Hepatocyte (in vitro differentiated cells): ENCODE measurements at regions not wholly inside any gene's neighbourhood (a gene's known extent, or its start where the extent isn't known, plus 50 kb on each side); places are given as distances from the start of the nearest gene placed in this dataset.
"Not testable (repeated sequence)": the region's sequence is repeated elsewhere in the genome, so short reads cannot be mapped to it uniquely, and the experiment has no call there.

Experiments
- DNase-seq: peaks from one replicate; pipeline ENCODE4 v3.0.0-alpha.2; 2016; ENCODE audit warnings: low spot score
- H2AFZ ChIP-seq: fragments of 200-600 bp; sonication (generic); 2 replicates; pipeline ENCODE4 v1.6.0; 2016; ENCODE audit warnings: antibody characterized with exemption, mild to moderate bottlenecking
- H3K27ac ChIP-seq: fragments of 200-600 bp; sonication (generic); 2 replicates; pipeline ENCODE4 v1.5.1; 2016; ENCODE audit warnings: mild to moderate bottlenecking
- H3K27me3 ChIP-seq: fragments of 200-600 bp; sonication (generic); 2 replicates; pipeline ENCODE4 v1.6.1; 2016
- H3K36me3 ChIP-seq: fragments of 200-600 bp; sonication (generic); replicated peaks from 2 replicates; pipeline ENCODE4 v1.5.1; 2016; ENCODE audit warnings: low read depth; ENCODE audit not compliant: insufficient read depth
- H3K4me1 ChIP-seq: fragments of 200-600 bp; sonication (generic); 2 replicates; pipeline ENCODE4 v1.5.1; 2016; ENCODE audit warnings: mild to moderate bottlenecking, moderate library complexity; ENCODE audit not compliant: insufficient read depth
- H3K4me2 ChIP-seq: fragments of 200-600 bp; sonication (generic); 2 replicates; pipeline ENCODE4 v1.6.0; 2016
- H3K4me3 ChIP-seq: fragments of 200-600 bp; sonication (generic); 2 replicates; pipeline ENCODE4 v1.5.1; 2016; ENCODE audit warnings: mild to moderate bottlenecking
- H3K79me2 ChIP-seq: fragments of 200-600 bp; sonication (generic); 2 replicates; pipeline ENCODE4 v1.6.0; 2017; ENCODE audit warnings: mild to moderate bottlenecking
- H3K9me2 ChIP-seq: fragments of 200-600 bp; sonication (generic); replicated peaks from 2 replicates; pipeline ENCODE4 v1.6.0; 2017; ENCODE audit warnings: mild to moderate bottlenecking; ENCODE audit not compliant: insufficient read depth
- H3K9me3 ChIP-seq: fragments of 200-600 bp; sonication (generic); 2 replicates; pipeline ENCODE4 v1.5.1; 2016; ENCODE audit warnings: low read depth, mild to moderate bottlenecking
- H4K20me1 ChIP-seq: fragments of 200-600 bp; sonication (generic); 2 replicates; pipeline ENCODE4 v1.6.0; 2016; ENCODE audit warnings: mild to moderate bottlenecking; ENCODE audit not compliant: insufficient read depth, poor library complexity, severe bottlenecking
- EZH2 ChIP-seq: fragments of 200-600 bp; sonication (generic); IDR thresholded peaks from 2 replicates; pipeline ENCODE4 v1.6.1; 2016; ENCODE audit warnings: antibody characterized with exemption, mild to moderate bottlenecking, borderline replicate concordance
- EZH2phosphoT487 ChIP-seq: fragments of 200-600 bp; sonication (generic); IDR thresholded peaks from one replicate; pipeline ENCODE4 v1.6.1; 2018; ENCODE audit warnings: antibody characterized with exemption, mild to moderate bottlenecking, low read depth, moderate library complexity; ENCODE audit not compliant: unreplicated experiment, severe bottlenecking
- WGBS: methylation state at CpG from one replicate; pipeline ENCODE4 v1.1.6; 2016; ENCODE audit warnings: low lambda C conversion rate; ENCODE audit errors: missing lambda C conversion rate; 5-methylcytosine and 5-hydroxymethylcytosine counted together
- TF ChIP-seq, protein P1 (sequence below): fragments of 200-600 bp; sonication (generic); IDR thresholded peaks from 2 replicates; pipeline ENCODE4 v1.5.1; 2016; ENCODE audit warnings: antibody characterized with exemption, mild to moderate bottlenecking; ENCODE audit not compliant: poor library complexity

DNA sequence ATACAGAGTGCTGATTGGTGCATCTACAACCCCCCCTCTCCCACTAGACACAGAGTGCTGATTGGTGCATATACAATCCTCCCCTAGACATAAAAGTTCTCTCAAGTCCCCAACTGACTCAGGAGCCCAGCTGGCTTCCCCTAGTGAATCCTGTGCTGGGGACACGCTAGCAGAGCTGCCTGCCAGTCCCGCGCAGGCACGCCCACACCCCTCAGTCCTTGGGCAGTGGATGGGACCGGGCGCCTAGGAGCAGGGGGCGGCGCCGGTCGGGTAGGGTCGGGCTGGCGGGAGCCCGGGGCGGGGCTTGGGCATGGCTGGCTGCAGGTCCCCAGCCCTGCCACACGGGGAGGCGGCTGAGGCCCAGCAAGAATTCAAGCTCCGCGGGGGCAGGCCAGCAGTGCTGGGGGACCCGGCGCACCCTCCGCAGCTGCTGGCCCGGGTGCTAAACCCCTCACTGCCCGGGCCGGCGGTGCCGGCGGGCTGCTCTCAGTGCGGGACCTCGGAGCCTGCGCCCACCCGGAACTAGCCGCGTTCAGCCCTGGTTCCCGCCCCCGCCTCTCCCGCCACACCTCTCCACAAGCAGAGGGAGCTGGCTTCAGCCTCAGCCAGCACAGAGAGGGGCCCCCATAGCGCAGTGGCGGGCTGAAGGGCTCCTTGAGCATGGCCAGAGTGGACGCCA, 64.3 kb upstream of the DDHD1 start:
- 1% methylated on average over 22 of the region's 39 CpGs for WGBS
- H3K4me1 ChIP-seq = peaks cover 8% of the 10 kb centered on the region
- H3K36me3 ChIP-seq = no peaks in the 10 kb centered on the region
- H3K4me2 ChIP-seq = peak overlapping the region; percentile 87
- H3K79me2 ChIP-seq = no peaks in the 10 kb centered on the region
- peak overlapping the region; percentile 79 for H2AFZ ChIP-seq
- peak; percentile 89 for DNase-seq
- H3K27me3 ChIP-seq = no peaks in the 10 kb centered on the region
- no peak for TF ChIP-seq EZH2
- TF ChIP-seq, protein P1, sequence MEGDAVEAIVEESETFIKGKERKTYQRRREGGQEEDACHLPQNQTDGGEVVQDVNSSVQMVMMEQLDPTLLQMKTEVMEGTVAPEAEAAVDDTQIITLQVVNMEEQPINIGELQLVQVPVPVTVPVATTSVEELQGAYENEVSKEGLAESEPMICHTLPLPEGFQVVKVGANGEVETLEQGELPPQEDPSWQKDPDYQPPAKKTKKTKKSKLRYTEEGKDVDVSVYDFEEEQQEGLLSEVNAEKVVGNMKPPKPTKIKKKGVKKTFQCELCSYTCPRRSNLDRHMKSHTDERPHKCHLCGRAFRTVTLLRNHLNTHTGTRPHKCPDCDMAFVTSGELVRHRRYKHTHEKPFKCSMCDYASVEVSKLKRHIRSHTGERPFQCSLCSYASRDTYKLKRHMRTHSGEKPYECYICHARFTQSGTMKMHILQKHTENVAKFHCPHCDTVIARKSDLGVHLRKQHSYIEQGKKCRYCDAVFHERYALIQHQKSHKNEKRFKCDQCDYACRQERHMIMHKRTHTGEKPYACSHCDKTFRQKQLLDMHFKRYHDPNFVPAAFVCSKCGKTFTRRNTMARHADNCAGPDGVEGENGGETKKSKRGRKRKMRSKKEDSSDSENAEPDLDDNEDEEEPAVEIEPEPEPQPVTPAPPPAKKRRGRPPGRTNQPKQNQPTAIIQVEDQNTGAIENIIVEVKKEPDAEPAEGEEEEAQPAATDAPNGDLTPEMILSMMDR = peak; percentile 42
- no peaks in the 10 kb centered on the region for H3K9me3 ChIP-seq
- peak overlapping the region; percentile 58 for H3K4me3 ChIP-seq
- H3K9me2 ChIP-seq = no peaks in the 10 kb centered on the region
- H4K20me1 ChIP-seq = no peaks in the 10 kb centered on the region
- peak overlapping the region; percentile 38 for H3K27ac ChIP-seq

DNA sequence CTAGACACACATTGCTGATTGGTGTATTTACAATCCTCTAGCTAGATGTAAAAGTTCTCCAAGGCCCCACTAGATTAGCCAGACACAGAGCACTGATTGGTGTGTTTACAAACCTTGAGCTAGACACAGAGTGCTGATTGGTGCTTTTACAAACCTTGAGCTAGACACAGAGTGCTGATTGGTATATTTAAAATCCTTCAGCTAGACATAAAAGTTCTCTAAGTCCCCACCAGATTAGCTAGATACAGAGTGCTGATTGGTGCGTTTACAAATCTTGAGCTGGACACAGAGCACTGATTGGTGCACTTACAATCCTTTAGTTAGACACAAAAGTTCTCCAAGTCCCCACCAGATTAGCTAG, 63.8 kb upstream of the DDHD1 start:
- WGBS = 93% methylated on average over 1 of the region's 1 CpG
- H3K36me3 ChIP-seq, H3K79me2 ChIP-seq, H3K27ac ChIP-seq, H3K4me1 ChIP-seq, H3K9me2 ChIP-seq, DNase-seq, H3K27me3 ChIP-seq, H3K9me3 ChIP-seq, H3K4me3 ChIP-seq, H4K20me1 ChIP-seq: not testable (repeated sequence)
- Histone ChIP-seq H3K4me2 (peak overlapping the region; percentile 87), H2AFZ (peak overlapping the region; percentile 79)

DNA sequence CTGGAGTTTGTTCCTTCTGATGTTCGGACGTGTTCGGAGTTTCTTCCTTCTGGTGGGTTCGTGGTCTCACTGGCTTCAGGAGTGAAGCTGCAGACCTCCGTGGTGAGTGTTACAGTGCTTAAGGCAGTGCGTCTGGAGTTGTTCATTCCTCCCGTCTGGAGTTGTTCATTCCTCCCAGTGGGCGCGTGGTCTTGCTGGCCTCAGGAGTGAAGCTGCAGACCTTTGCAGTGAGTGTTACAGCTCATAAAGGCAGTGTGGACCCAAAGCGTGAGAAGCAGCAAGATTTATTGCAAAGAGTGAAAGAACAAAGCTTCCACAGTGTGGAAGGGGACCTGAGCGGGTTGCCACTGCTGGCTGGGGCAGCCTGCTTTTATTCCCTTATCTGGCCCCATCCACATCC, 63.4 kb upstream of the DDHD1 start:
- H3K79me2 ChIP-seq, H3K9me2 ChIP-seq, H3K9me3 ChIP-seq, H3K4me2 ChIP-seq, H3K36me3 ChIP-seq, H3K4me3 ChIP-seq, H4K20me1 ChIP-seq, H3K4me1 ChIP-seq, H2AFZ ChIP-seq, H3K27ac ChIP-seq, H3K27me3 ChIP-seq, DNase-seq: not testable (repeated sequence)
- 94% methylated on average over 11 of the region's 11 CpGs for WGBS

- Histone ChIP-seq H2AFZ (no peak overlapping the region), H4K20me1 (no peaks in the 10 kb centered on the region), H3K9me3 (no peaks in the 10 kb centered on the region), H3K4me2 (no peak overlapping the region), H3K27me3 (no peaks in the 10 kb centered on the region), H3K4me3 (no peak overlapping the region), H3K9me2 (no peaks in the 10 kb centered on the region), H3K79me2 (no peaks in the 10 kb centered on the region), H3K27ac (no peak overlapping the region), H3K4me1 (peaks cover 8% of the 10 kb centered on the region), H3K36me3 (no peaks in the 10 kb centered on the region)
- TF ChIP-seq EZH2 (no peak), EZH2phosphoT487 (no peak)
- TF ChIP-seq, protein P1 = no peak
- WGBS = 58% methylated on average over 2 of the region's 2 CpGs
- DNase-seq = no peak
Observed at GRCh38 chr14:53215101-53215500, 62.0 kb upstream of the DDHD1 start.
